GM23248 (cell line): ENCODE measurements at regions not wholly inside any gene's neighbourhood (a gene's known extent, or its start where the extent isn't known, plus 50 kb on each side); places are given as distances from the start of the nearest gene placed in this dataset.

ENCODE experiments used
- DNase-seq: peaks from one replicate; pipeline ENCODE4 v3.0.0-alpha.2; 2015
- H2AFZ ChIP-seq: fragments of 200-600 bp; sonication (generic); 2 replicates; pipeline ENCODE4 v1.6.1; 2016; ENCODE audit warnings: antibody characterized with exemption
- H3F3A ChIP-seq: fragments of 200-600 bp; sonication (generic); 2 replicates; pipeline ENCODE4 v1.6.1; 2016; ENCODE audit warnings: mild to moderate bottlenecking, antibody characterized with exemption, mixed run types; ENCODE audit not compliant: insufficient read depth
- H3K27ac ChIP-seq: fragments of 200-600 bp; sonication (generic); 2 replicates; pipeline ENCODE4 v1.5.1; 2016; ENCODE audit warnings: mild to moderate bottlenecking
- H3K27me3 ChIP-seq: fragments of 200-600 bp; sonication (generic); replicated peaks from 2 replicates; pipeline ENCODE4 v1.6.1; 2016; ENCODE audit warnings: mild to moderate bottlenecking; ENCODE audit not compliant: insufficient read depth
- H3K36me3 ChIP-seq: fragments of 200-600 bp; sonication (generic); 2 replicates; pipeline ENCODE4 v1.6.1; 2016; ENCODE audit warnings: low read depth, mild to moderate bottlenecking
- H3K4me1 ChIP-seq: fragments of 200-600 bp; sonication (generic); 2 replicates; pipeline ENCODE4 v1.6.1; 2016; ENCODE audit warnings: mild to moderate bottlenecking; ENCODE audit not compliant: insufficient read depth
- H3K4me2 ChIP-seq: fragments of 200-600 bp; sonication (generic); one replicate; pipeline ENCODE4 v1.6.1; 2016; ENCODE audit warnings: mild to moderate bottlenecking; ENCODE audit not compliant: unreplicated experiment
- H3K4me3 ChIP-seq: fragments of 200-600 bp; sonication (generic); 2 replicates; pipeline ENCODE4 v1.5.1; 2016; ENCODE audit warnings: mild to moderate bottlenecking
- H3K79me2 ChIP-seq: fragments of 200-600 bp; sonication (generic); 2 replicates; pipeline ENCODE4 v1.6.1; 2016; ENCODE audit warnings: mild to moderate bottlenecking; ENCODE audit not compliant: insufficient read depth
- H3K9ac ChIP-seq: fragments of 200-600 bp; sonication (generic); 2 replicates; pipeline ENCODE4 v1.6.1; 2016; ENCODE audit warnings: mild to moderate bottlenecking
- H3K9me2 ChIP-seq: fragments of 200-600 bp; sonication (generic); 2 replicates; pipeline ENCODE4 v1.6.1; 2016; ENCODE audit warnings: mixed run types, mild to moderate bottlenecking, moderate library complexity; ENCODE audit not compliant: insufficient read depth
- H3K9me3 ChIP-seq: fragments of 200-600 bp; sonication (generic); one replicate; pipeline ENCODE4 v1.6.1; 2017; ENCODE audit warnings: low read depth
- H4K20me1 ChIP-seq: fragments of 200-600 bp; sonication (generic); 2 replicates; pipeline ENCODE4 v1.6.0; 2016; ENCODE audit not compliant: insufficient read depth
- EZH2 ChIP-seq: fragments of 200-600 bp; sonication (generic); IDR thresholded peaks from 2 replicates; pipeline ENCODE4 v1.6.1; 2018; ENCODE audit warnings: antibody characterized with exemption, mild to moderate bottlenecking; ENCODE audit not compliant: insufficient read depth, poor library complexity, severe bottlenecking
- EZH2phosphoT487 ChIP-seq: fragments of 200-600 bp; sonication (generic); IDR thresholded peaks from 2 replicates; pipeline ENCODE4 v1.6.1; 2018; ENCODE audit warnings: antibody characterized with exemption, moderate library complexity, mild to moderate bottlenecking, low read depth; ENCODE audit not compliant: insufficient read depth
- WGBS, 2 experiments: methylation state at CpG; one replicate each; pipeline ENCODE4 v1.1.6; 2015 to 2017; ENCODE audit warnings: low lambda C conversion rate in 2 of 2, low coverage in 1 of 2; ENCODE audit errors: missing lambda C conversion rate in 2 of 2; 5-methylcytosine and 5-hydroxymethylcytosine counted together
- in situ Hi-C: fragments of 300-500 bp; cut with MboI; formaldehyde crosslinking; loops from 2 replicates; pipeline ENCODE4 v1.15.0; 2020

- TF ChIP-seq EZH2phosphoT487 (no peak), EZH2 (no peak)
- WGBS, 2 experiments: 76 to 87% methylated on average over 2 of the region's 2 CpGs
- Histone ChIP-seq H3K9ac (no peak overlapping the region), H3K4me3 (no peak overlapping the region), H3K9me2 (no peaks in the 10 kb centered on the region), H4K20me1 (no peaks in the 10 kb centered on the region), H3K27me3 (peaks cover 4% of the 10 kb centered on the region; the same call in 1 of the 2 replicates), H3K79me2 (no peaks in the 10 kb centered on the region), H3K9me3 (no peaks in the 10 kb centered on the region), H3F3A (no peaks in the 10 kb centered on the region), H3K4me2 (no peak overlapping the region), H3K27ac (no peak overlapping the region), H3K36me3 (no peaks in the 10 kb centered on the region), H3K4me1 (no peaks in the 10 kb centered on the region), H2AFZ (no peak overlapping the region)
- DNase-seq: no peak
- in situ Hi-C loops: no loop called here
Measured at GRCh38 chr16:82360024-82360783, 190.2 kb upstream of the MPHOSPH6 start.

GRCh38 chr16:82358606-82359221, 188.7 kb upstream of the MPHOSPH6 start:
- H3F3A ChIP-seq: no peaks in the 10 kb centered on the region
- H3K9me2 ChIP-seq: no peaks in the 10 kb centered on the region
- in situ Hi-C loops: no loop called here
- H3K9me3 ChIP-seq: no peaks in the 10 kb centered on the region
- no peaks in the 10 kb centered on the region for H4K20me1 ChIP-seq
- no peak overlapping the region for H3K9ac ChIP-seq
- no peak for DNase-seq
- H3K4me3 ChIP-seq: no peak overlapping the region
- H3K27me3 ChIP-seq: peaks cover 4% of the 10 kb centered on the region; the same call in 1 of the 2 replicates
- H2AFZ ChIP-seq: no peak overlapping the region
- H3K36me3 ChIP-seq: no peaks in the 10 kb centered on the region
- no peak overlapping the region for H3K27ac ChIP-seq
- H3K4me1 ChIP-seq: no peaks in the 10 kb centered on the region
- TF ChIP-seq EZH2 (no peak), EZH2phosphoT487 (no peak)
- H3K4me2 ChIP-seq: no peak overlapping the region
- WGBS, 2 experiments: 34 to 36% methylated on average over 7 of the region's 7 CpGs
- no peaks in the 10 kb centered on the region for H3K79me2 ChIP-seq

GRCh38 chr16:82358161-82358560, 188.1 kb upstream of the MPHOSPH6 start:
- Histone ChIP-seq H4K20me1 (no peaks in the 10 kb centered on the region), H3K27me3 (peaks cover 4% of the 10 kb centered on the region; the same call in 1 of the 2 replicates), H3K79me2 (no peaks in the 10 kb centered on the region), H3K9ac (no peak overlapping the region), H3K4me3 (no peak overlapping the region), H3K36me3 (no peaks in the 10 kb centered on the region), H3K27ac (no peak overlapping the region), H3K4me2 (no peak overlapping the region), H3K4me1 (no peaks in the 10 kb centered on the region), H3K9me2 (no peaks in the 10 kb centered on the region), H3F3A (no peaks in the 10 kb centered on the region), H3K9me3 (no peaks in the 10 kb centered on the region), H2AFZ (no peak overlapping the region)
- WGBS, 2 experiments: 24 to 25% methylated on average over 3 of the region's 3 CpGs
- in situ Hi-C loops: no loop called here
- no peak for DNase-seq
- TF ChIP-seq EZH2phosphoT487 (no peak), EZH2 (no peak)

- in situ Hi-C loops: no loop called here
- H3K27ac ChIP-seq: no peak overlapping the region
- H3K9ac ChIP-seq: no peak overlapping the region
- H3K4me2 ChIP-seq: no peak overlapping the region
- no peak overlapping the region for H3K4me3 ChIP-seq
- no peaks in the 10 kb centered on the region for H3K79me2 ChIP-seq
- peaks cover 2% of the 10 kb centered on the region; the same call in 1 of the 2 replicates for H3K27me3 ChIP-seq
- DNase-seq: no peak
- WGBS, 2 experiments: 23% methylated on average over 4 of the region's 4 CpGs
- no peaks in the 10 kb centered on the region for H3K9me3 ChIP-seq
- H3K36me3 ChIP-seq: no peaks in the 10 kb centered on the region
- no peak overlapping the region for H2AFZ ChIP-seq
- no peaks in the 10 kb centered on the region for H4K20me1 ChIP-seq
- H3K9me2 ChIP-seq: no peaks in the 10 kb centered on the region
- H3K4me1 ChIP-seq: no peaks in the 10 kb centered on the region
- TF ChIP-seq EZH2 (no peak), EZH2phosphoT487 (no peak)
- H3F3A ChIP-seq: no peaks in the 10 kb centered on the region
Measured at GRCh38 chr16:82357237-82357636, 187.2 kb upstream of the MPHOSPH6 start.
